GM21786 (cell line): ENCODE measurements at regions not wholly inside any gene's neighbourhood (a gene's known extent, or its start where the extent isn't known, plus 50 kb on each side); places are given as distances from the start of the nearest gene placed in this dataset.

Experiments
- ATAC-seq: cut with Tn5 transposase; IDR thresholded peaks from one replicate; pipeline ENCODE4 v1.9.1; 2021; ENCODE audit not compliant: unreplicated experiment

DNA sequence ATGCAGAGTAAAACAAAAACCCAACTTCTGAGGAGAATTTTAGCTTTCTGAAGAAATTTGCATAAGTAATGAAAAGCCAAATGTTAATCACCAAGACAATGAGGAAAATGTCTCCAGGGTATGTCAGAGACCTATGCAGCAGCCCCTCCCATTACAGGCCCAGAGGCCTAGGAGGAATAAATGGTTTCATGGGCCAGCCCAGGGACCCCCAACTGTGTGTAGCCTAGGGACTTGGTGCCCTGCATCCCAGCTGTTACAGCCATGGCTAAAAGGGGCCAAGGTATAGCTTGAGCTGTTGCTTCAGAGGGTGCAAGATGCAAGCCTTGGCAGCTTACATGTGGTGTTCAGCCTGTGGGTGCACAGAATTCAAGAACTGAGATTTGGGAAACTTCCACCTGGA lies 1256.9 kb upstream of the PIK3C3 start:
- ATAC-seq, result no peak

DNA sequence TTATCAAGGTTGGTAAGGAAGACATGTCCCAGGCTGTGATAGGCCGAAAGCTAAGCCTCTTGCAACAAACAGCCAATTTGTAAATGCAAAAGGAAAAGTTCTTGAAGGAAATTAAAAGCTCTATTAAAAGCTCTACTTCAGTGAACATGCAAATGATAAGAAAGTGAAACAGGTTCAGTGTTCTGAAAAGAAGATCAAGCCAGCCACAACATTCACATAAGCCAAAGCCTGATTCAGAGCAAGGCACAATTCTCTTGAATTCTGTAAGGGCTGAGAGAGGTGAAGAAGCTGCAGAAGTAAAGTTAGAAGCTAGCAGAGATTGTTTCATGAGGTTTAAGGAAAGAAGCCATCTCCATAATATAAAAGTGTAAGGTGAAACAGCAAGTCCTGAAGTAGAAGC lies 1259.5 kb upstream of the PIK3C3 start:
- ATAC-seq, result no peak

DNA sequence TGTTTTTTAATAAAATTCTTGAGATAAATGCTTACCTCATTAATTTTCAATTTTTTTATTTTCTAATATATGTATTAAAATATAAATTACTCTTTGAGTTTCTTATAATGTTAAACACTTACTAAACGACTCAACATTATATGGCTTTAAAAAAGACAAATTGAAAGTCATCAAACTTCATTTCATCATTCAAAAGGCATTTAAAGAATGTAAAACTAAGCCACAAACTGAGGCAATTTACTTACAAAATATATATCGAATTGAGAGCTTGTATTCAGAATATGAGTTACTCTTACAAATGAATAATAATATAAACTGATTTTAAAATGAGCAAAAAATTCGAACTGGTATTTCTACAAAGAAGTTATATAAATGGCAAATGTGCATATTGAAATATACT lies 1262.2 kb upstream of the PIK3C3 start:
- ATAC-seq, result no peak

DNA sequence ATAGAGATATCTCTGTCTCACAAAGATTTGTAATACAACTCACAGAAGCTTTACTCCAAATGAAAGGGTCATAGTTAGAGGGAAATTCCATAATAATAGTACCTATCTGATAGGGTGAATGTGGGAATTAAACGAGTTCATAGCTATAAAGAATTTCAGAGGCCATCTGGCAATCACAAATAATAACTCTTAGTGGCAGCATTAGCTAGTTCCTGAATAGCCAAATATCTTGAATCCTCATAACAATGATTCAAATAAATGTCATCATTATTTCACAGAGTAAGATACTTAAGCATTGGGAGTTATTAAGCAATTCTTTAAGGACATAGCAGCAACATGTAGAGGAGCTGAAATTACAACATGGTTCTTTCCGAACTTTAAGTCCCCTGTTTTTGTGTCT lies 1265.0 kb upstream of the PIK3C3 start:
- ATAC-seq, result no peak

DNA sequence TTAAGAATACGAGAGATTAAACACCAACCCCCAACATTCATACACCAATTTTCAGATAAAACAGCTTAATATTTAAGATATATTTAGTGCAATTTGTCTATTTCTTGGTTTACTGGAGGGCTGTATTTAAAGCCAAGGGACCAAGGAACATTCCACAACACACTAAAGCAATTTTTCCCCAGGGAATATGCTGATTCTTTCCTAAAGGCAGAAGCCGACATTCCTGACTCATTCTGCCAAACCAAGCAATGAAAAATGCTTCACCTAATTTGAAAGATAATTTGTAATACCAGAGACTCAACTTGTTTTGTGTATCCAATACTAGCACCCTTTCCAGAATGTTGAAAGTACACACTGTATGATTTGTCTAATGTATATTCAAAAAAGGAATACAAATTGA lies 1267.6 kb upstream of the PIK3C3 start:
- ATAC-seq, result no peak

DNA sequence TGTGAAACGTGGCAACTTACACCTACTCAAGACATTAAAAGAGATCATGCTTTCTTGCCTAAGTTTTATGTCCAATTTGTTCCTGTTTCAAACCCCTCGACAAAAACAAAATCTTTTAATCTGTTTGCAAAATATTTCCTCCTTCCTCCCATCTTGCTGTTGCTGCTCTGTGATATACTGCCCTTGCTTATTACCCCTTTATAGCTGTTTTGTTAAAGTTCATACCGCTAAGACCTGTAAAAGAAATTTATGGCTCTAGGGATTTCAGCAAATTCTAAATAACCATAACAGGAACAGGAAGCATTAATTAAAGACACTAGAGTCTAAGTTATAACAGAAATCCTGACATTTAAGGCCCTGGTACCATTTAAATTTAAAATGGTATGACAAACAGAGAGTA lies 1268.2 kb upstream of the PIK3C3 start:
- ATAC-seq, result no peak

DNA sequence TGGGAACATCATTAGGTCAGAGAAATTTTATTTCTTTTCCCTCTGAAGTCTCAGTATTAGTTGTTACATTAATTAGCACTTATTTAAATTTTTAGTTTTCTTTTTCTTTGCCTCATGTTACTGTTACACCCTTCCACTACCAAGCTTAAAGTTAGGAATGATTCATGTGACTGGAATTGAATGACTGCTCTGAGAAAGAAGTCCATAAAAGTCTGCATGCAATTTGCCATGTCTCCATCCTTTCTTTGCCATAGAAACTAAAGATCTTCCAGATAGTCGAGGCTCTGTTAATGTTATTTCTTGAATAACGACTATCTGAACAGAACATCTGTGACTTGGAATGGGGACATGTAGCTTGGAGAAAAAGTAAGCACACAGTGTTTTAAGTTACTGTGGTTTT lies 1269.8 kb upstream of the PIK3C3 start:
- ATAC-seq, result no peak

DNA sequence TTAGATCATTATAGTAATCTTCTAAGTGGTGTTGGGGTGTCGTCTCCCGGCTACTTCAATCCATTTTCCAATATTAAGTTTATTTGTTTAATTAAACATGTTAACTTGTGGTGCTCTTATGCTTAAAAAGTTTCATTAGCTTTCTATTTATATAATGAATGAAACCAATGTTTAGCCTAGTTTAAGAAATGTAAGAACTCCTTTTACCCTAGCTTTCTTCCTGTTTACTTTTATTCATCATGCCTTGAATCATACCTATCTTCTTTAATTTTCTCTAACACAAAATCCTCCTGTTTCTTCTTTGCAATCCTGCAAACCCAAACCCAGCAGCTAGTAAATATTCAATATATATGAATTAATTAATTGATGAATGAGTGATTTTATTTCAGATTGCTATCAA lies 1276.7 kb upstream of the PIK3C3 start:
- ATAC-seq, result no peak

DNA sequence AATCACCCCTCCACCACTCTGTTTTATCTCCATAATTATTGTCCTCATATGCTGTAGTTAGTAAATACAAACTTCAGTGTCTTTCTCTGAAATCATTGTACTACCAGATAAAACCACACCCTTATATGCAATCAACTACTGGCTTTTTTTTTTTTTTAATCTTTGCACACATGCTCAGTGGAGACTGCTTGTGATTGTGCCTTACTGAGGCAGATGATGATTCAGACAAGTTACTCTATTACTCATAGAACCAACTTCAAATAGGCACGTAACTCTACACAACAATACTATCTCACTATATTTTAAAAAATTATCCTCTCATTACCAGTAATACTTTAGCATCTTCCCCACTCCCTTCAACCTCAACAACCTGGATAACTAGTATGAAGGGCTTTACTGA lies 1278.4 kb upstream of the PIK3C3 start:
- no peak for ATAC-seq

DNA sequence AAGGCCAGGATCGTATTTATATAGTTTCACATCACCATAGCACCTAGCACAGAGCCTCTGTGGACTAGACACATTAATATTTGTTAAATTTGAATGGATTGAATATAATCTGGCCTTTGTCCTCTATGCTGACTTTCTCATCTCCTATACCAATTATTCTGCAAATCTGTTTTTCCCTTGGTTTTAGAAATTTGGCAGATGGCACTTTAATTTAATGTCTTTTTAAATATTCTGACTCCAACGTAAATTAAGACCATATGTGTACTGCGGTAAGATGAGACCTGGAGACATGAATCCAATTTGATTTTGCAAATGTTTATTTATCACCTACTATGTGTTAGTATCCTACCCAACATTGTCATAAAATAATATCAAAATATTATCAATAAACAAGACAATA lies 1281.9 kb upstream of the PIK3C3 start:
- ATAC-seq, result no peak

DNA sequence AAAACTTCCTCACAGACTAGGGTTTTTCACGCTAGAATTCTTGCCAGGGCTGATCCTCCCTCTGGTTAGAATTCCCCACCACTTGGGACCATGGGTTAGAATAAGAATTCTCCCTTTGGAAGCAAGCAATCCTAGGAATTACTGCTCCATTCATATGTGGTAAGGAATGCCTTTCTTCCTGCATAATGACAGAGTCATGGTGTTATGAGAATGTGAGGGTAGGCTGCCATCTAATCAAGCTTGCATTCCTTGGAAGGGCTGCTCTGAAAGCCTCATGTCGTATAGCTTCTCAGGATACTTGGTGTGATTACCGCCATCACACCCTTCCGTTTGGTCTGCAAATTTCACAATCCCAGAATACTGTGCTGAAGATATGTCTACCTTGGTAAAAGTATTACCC lies 1282.4 kb upstream of the PIK3C3 start:
- no peak for ATAC-seq

DNA sequence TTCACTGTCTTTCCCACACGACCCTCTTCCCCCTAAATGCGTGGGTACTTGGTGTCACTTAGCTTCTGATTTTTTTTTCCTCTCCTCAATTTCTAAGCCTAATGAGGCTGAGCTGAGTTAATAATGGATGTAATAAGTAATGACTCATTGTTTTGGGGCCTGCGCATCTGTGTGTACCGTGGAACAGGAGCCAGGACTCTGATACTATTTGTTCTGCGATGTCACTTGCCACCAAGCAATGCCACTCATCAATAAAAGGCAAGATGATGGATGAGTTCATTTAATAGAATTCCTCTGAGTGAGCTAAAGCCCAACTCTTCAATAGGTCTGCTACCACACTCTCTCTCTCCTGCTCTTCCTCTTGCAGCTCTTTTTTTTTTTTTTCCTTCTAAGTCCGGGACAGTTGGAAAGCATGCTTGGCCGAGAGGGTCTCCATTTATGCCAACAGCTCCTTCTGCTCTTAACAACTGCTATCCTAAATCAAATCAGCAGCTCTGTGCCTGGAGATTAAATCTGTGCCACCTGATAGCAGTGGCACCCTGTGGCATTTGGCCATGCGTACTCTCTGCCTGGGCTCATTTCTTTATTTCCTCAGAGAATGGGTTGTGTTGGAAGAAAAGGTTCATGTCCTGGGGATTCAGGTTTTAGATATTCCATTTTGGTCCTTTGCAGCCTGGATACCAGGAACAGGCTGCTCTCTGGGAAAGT lies 1284.2 kb upstream of the PIK3C3 start:
- ATAC-seq, result no peak

DNA sequence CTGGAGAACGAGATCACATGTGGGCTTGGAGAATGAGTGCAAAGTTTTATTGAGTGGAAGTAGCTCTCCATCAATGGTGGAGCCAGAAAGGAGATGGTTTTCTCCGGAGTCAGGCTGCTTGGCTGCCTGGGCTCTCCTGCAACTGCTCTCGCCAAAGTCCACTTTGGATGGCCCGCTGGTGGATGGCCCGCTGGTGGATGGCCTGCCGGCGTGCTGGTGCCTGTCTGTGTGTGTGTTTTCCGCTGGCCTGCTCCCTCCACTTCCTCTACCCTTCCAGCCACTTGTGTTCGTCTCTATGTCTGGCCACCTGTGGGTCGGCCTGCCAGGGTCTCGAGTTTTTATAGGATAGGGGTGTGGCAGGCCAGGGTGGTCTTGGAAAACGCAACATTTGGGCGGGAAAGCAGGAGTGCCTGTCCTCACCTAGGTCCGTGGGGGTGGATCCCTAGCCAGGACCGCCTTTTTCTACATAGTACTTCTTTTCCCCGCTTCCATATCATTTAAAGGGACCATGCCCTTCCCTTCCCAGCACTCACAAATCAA lies 1292.1 kb upstream of the PIK3C3 start:
- no peak for ATAC-seq

DNA sequence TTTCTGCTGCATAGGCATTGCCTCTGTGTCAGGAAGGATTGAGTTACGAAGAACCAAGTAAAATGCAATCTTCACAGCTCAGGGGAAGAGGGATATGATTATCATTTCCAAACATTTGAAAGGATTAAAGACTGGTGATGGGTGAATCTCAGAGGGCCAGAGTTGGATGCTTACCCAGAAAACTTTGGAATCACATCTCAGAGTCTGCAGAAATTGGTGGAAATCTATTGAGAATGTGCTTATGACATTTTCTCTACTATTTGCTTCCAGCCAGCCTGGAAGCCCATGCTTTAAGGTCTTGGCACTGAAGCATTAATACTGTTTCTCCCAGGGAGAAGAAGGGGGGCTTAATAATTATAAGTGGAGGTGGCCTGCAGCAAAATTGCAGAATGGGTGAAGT lies 1301.4 kb upstream of the PIK3C3 start:
- no peak for ATAC-seq

DNA sequence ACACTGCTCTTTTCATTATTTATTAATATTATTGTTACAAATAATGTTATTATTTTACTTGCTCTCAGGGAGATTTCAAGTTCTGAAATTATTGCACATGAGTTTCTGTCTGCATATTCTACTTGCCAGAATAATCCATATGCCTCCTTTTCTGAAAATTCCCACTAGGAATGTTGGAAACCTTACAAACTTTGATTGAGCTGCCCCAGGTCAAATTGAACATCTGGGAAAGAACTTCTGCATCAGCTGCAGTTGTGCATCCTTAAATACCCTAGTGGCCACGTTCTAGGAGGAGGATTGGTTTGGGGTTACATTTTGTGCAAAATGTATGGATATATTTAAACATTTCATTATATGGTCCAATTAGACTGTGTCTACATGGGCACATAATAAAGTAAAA lies 1302.7 kb upstream of the PIK3C3 start:
- no peak for ATAC-seq

DNA sequence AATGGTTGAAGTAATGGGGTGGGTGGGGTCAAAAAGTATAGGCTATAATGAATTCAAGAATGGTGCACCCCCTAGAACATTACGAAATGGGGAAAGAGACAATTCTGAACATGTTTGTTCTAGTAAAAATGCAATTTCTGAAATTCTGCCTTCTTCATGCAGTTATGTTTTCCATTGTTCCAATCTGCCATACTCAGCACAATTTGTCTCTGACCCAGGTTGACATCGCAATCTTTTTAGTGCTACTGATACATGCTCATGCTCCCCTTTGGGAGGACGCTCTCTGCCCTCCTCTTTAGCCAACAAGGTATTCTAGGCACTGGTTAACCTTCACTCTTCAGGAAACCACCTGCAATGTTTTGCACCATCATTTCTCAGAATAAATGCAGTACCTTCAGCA lies 1303.9 kb upstream of the PIK3C3 start:
- no peak for ATAC-seq

DNA sequence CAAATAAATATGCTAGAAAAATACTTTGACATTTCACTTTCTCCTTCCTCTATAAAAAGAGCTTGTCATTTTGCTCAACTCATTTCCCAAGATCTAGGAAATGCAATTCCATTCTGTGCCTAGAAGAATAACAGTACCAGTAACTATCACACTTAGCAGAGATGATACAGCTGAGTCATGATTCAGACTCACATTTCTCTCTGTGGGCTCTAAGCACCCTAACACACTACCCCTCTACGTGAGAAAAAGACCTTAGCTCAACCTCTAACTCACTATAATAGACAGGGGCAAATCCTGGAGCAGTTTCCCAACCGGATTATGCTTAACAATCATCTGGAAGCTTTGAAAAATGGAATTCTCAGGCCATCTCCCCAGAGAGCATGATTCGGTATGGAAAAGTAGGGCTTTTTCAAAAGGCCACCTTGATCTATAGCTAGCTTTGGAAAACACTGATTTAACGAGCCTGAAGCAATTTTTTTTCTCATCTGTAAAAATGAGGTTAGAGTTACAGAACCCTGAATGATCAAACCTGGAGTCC lies 1312.3 kb upstream of the PIK3C3 start:
- ATAC-seq, result no peak

DNA sequence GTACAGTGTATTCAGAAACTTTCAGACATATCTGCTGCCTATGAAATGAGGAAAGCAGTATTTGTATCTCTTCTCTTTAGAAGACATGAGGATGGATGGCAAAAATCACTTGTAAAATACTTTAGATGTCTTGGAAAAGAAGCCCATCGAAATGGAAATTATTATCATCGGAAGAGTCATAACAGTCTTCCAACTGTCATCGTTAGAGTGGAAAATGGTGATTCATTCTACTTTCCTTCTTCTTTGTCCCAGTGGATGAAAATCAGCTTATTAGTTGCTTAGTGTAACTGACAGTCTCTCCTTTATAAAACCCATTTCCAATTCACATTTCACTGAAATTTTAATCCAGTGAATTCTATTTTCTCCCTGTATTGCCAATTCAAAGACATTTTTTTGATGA lies 1323.7 kb upstream of the PIK3C3 start:
- ATAC-seq, result no peak

DNA sequence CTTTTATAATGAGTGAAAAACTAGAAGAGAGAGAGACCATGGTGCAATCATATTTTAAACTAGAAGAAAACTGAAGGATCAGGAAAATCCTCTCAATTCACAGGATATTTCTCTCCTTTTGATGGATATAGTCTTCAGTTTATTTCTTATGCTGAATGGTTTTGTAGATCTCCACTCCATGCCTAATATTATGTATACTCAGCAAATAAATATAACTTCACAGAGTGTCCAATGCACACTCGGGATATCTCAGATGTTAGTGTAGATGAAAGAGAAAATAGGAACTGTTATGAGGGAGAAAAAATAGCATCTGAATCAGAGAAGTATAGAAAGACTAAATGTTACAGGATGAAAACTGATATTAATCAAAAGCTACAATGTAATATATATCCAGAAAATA lies 1324.5 kb upstream of the PIK3C3 start:
- no peak for ATAC-seq

DNA sequence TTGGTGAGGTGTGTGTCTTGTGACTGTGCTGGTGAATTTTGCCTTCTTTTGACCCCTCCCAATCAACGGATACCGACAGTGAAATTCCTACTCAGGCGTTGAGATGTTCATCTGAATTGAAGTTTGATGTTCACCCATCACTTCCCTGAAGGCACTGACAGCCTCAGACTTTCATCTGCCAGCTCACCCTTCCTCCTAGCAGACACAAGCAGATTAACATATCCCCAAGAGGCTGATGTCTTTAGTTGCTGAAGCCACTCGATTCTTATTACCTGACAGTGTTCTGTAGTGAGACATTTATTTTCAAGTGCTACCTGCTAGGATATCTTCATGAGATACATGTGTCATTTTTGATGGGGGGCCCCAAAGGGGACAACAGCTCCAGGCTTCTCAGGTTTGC lies 1330.1 kb upstream of the PIK3C3 start:
- ATAC-seq, result no peak

DNA sequence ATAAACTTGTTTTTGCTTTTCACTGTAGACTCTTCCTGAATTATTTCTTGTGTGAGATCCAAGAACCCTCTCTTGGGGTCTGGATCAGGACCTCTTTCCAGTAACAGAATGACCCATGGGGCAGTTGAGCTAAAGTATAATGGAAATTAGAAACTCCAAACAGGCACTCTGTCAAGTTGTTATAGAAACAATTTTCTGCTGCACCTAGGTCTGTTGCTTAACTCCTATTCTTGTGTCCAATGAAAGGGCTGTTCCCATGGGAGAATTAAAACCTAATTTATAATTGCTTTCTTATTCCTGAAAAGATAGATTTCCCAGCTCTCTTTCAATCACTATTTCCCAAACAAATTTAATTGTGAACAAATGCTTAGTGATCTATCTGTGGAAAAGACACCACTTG lies 1341.3 kb upstream of the PIK3C3 start:
- no peak for ATAC-seq

DNA sequence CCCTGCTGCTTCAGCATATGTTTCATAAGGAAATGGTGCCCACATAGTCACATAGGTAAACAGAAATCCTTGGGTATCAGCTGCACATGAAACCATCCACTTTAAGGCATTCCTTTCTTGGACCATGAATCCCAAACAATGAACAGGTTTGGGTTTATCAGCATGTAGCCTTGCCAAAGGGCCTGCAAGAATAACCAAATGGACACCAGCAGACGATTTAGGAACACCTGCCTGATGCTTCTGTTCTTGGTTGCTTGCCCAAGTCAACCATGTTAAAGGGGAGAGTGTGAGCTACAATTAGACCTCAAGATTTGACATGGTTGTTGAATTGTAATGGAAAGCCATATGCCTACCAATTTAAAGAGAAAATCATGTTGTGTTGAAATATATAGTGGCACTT lies 1342.7 kb upstream of the PIK3C3 start:
- ATAC-seq, result no peak

DNA sequence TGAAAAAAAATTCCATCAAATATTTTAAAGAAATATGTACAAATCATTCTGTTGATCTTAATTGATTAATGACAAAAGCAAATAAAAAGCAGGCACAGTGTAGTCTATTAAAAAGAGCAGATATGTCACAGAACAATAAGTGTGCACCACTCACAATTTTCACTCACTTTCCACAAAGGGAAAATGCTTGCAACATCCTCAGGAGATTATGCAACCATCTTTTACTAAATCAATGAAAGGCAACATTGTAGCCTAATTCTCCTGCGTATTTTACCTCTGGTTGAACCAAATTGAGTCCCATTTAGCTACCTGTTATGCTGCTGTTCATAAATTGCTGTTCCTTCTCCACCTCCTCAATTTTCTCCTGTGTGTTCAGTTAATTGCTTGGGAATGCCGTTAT lies 1346.8 kb upstream of the PIK3C3 start:
- no peak for ATAC-seq
